ACHN (cell line): ENCODE measurements at regions not wholly inside any gene's neighbourhood (a gene's known extent, or its start where the extent isn't known, plus 50 kb on each side); places are given as distances from the start of the nearest gene placed in this dataset.

Experiments
- DNase-seq: peaks from one replicate; pipeline ENCODE4 v3.0.0-alpha.2; 2015
- in situ Hi-C: cut with HindIII; loops from 2 replicates; pipeline ENCODE4 v1.10.0; 2017; ENCODE audit warnings: low sequenced_read_pairs, low pct_ligation_motif_present, low pct_unique_long_range_greater_than_20kb

- no peak for DNase-seq
- in situ Hi-C loops = no loop called here
Measured at GRCh38 chrX:40170830-40171512, 73.2 kb upstream of the BCOR start.

- in situ Hi-C loops = no loop called here
- DNase-seq = peak; percentile 74
Measured at GRCh38 chrX:40169193-40170101, 71.7 kb upstream of the BCOR start.

GRCh38 chrX:40168480-40169011 is 70.8 kb upstream of the BCOR start:
- no peak for DNase-seq
- in situ Hi-C loops = no loop called here

- in situ Hi-C loops = no loop called here
- DNase-seq = no peak
Measured at GRCh38 chrX:40167850-40168479, 70.2 kb upstream of the BCOR start.

GRCh38 chrX:40167233-40167849 is 69.6 kb upstream of the BCOR start:
- in situ Hi-C loops = no loop called here
- DNase-seq = no peak

- DNase-seq = no peak
- in situ Hi-C loops = no loop called here
Measured at GRCh38 chrX:40166582-40166981, 68.8 kb upstream of the BCOR start.

GRCh38 chrX:40165861-40166260 is 68.1 kb upstream of the BCOR start:
- DNase-seq = no peak
- in situ Hi-C loops = no loop called here

- in situ Hi-C loops = no loop called here
- no peak for DNase-seq
Measured at GRCh38 chrX:40165206-40165605, 67.4 kb upstream of the BCOR start.

- DNase-seq = no peak
- in situ Hi-C loops = no loop called here
Measured at GRCh38 chrX:40164751-40165150, 67.0 kb upstream of the BCOR start.

GRCh38 chrX:40158036-40158706 is 60.4 kb upstream of the BCOR start:
- DNase-seq = peak; percentile 43
- in situ Hi-C loops = no loop called here

GRCh38 chrX:40157228-40158035 is 59.7 kb upstream of the BCOR start:
- in situ Hi-C loops = no loop called here
- no peak for DNase-seq

- no peak for DNase-seq
- in situ Hi-C loops = no loop called here
Measured at GRCh38 chrX:40156470-40157227, 58.9 kb upstream of the BCOR start.

GRCh38 chrX:40155589-40156469 is 58.1 kb upstream of the BCOR start:
- in situ Hi-C loops = no loop called here
- DNase-seq = no peak

GRCh38 chrX:40154853-40155588 is 57.3 kb upstream of the BCOR start:
- in situ Hi-C loops = no loop called here
- DNase-seq = peak; percentile 24

- in situ Hi-C loops = no loop called here
- peak; percentile 40 for DNase-seq
Measured at GRCh38 chrX:40154250-40154852, 56.6 kb upstream of the BCOR start.
